OCI-LY1 (cell line): ENCODE measurements at regions not wholly inside any gene's neighbourhood (a gene's known extent, or its start where the extent isn't known, plus 50 kb on each side); places are given as distances from the start of the nearest gene placed in this dataset.

Source experiments
- H2AFZ ChIP-seq: fragments of 200-600 bp; sonication (generic), shearing (Covaris generic); 2 replicates; pipeline ENCODE4 v1.6.0; 2014; ENCODE audit warnings: antibody characterized with exemption, mild to moderate bottlenecking, low read length
- H3F3A ChIP-seq: fragments of 200-600 bp; sonication (generic), shearing (Covaris generic); 2 replicates; pipeline ENCODE4 v1.6.0; 2014; ENCODE audit warnings: mild to moderate bottlenecking, antibody characterized with exemption, low read length, moderate library complexity; ENCODE audit not compliant: insufficient read depth
- H3K27ac ChIP-seq: fragments of 200-600 bp; sonication (generic); 2 replicates; pipeline ENCODE4 v1.5.1; 2014; ENCODE audit warnings: low read length, mixed run types, mild to moderate bottlenecking, low read depth; ENCODE audit not compliant: poor library complexity, severe bottlenecking
- H3K27me3 ChIP-seq: fragments of 200-600 bp; sonication (generic); 2 replicates; pipeline ENCODE4 v1.6.0; 2014; ENCODE audit warnings: antibody characterized with exemption, mild to moderate bottlenecking, low read length, moderate library complexity; ENCODE audit not compliant: insufficient read depth
- H3K36me3 ChIP-seq: fragments of 200-600 bp; sonication (generic); 2 replicates; pipeline ENCODE4 v1.6.1; 2014; ENCODE audit warnings: mild to moderate bottlenecking, antibody characterized with exemption, low read length, moderate library complexity, mixed read lengths; ENCODE audit not compliant: insufficient read depth
- H3K4me1 ChIP-seq: fragments of 200-600 bp; sonication (generic); 2 replicates; pipeline ENCODE4 v1.5.1; 2014; ENCODE audit warnings: mild to moderate bottlenecking, low read length, moderate library complexity; ENCODE audit not compliant: insufficient read depth, severe bottlenecking
- H3K4me2 ChIP-seq: fragments of 200-600 bp; sonication (generic), shearing (Covaris generic); 2 replicates; pipeline ENCODE4 v1.6.1; 2014; ENCODE audit warnings: low read length
- H3K4me3 ChIP-seq: fragments of 200-600 bp; sonication (generic); 2 replicates; pipeline ENCODE4 v1.5.1; 2014; ENCODE audit warnings: low read length, low read depth, mild to moderate bottlenecking, mixed read lengths; ENCODE audit not compliant: poor library complexity, severe bottlenecking
- H3K79me2 ChIP-seq: fragments of 200-600 bp; shearing (Covaris generic); 2 replicates; pipeline ENCODE4 v1.6.1; 2016; ENCODE audit warnings: mixed run types, low read length, mixed read lengths; ENCODE audit not compliant: insufficient read depth
- H3K9ac ChIP-seq: fragments of 200-600 bp; sonication (generic), shearing (Covaris generic); 2 replicates; pipeline ENCODE4 v1.6.1; 2014; ENCODE audit warnings: mild to moderate bottlenecking, low read length, mixed read lengths
- H3K9me2 ChIP-seq: fragments of 200-600 bp; sonication (generic), shearing (Covaris generic); 2 replicates; pipeline ENCODE4 v1.6.1; 2014; ENCODE audit warnings: low read depth, mild to moderate bottlenecking, low read length, mixed read lengths
- H3K9me3 ChIP-seq: fragments of 200-600 bp; shearing (Covaris generic); 2 replicates; pipeline ENCODE4 v1.6.1; 2014; ENCODE audit warnings: low read length, mixed read lengths
- H4K20me1 ChIP-seq: fragments of 200-600 bp; sonication (generic), shearing (Covaris generic); 2 replicates; pipeline ENCODE4 v1.6.0; 2016; ENCODE audit warnings: mild to moderate bottlenecking, low read length; ENCODE audit not compliant: insufficient read depth
- CTCF ChIP-seq: fragments of 200-600 bp; sonication (generic), shearing (Covaris generic); IDR thresholded peaks from 2 replicates; pipeline ENCODE4 v1.5.1; 2017; ENCODE audit warnings: mild to moderate bottlenecking, antibody characterized with exemption, low read length, moderate library complexity, mixed read lengths
- EZH2 ChIP-seq: fragments of 200-600 bp; sonication (generic), shearing (Covaris generic); IDR thresholded peaks from 2 replicates; pipeline ENCODE4 v1.8.0; 2017; ENCODE audit warnings: borderline replicate concordance, mixed run types, mild to moderate bottlenecking, antibody characterized with exemption, low read length, moderate library complexity, mixed read lengths

GRCh38 chr11:121892131-121892681 is 223.8 kb downstream of the BLID start:
- H3K9me3 ChIP-seq = no peaks in the 10 kb centered on the region
- no peaks in the 10 kb centered on the region for H3K9me2 ChIP-seq
- H3K36me3 ChIP-seq = no peaks in the 10 kb centered on the region
- no peaks in the 10 kb centered on the region for H4K20me1 ChIP-seq
- no peak overlapping the region for H3K4me3 ChIP-seq
- no peak overlapping the region for H2AFZ ChIP-seq
- no peaks in the 10 kb centered on the region for H3K27me3 ChIP-seq
- H3K9ac ChIP-seq = no peak overlapping the region
- no peaks in the 10 kb centered on the region for H3K79me2 ChIP-seq
- H3K4me2 ChIP-seq = no peak overlapping the region
- H3F3A ChIP-seq = no peaks in the 10 kb centered on the region
- TF ChIP-seq EZH2 (no peak), CTCF (no peak)
- H3K27ac ChIP-seq = no peak overlapping the region
- H3K4me1 ChIP-seq = no peaks in the 10 kb centered on the region

GRCh38 chr11:121890946-121891515 is 225.0 kb downstream of the BLID start:
- H2AFZ ChIP-seq = no peak overlapping the region
- H3K27me3 ChIP-seq = no peaks in the 10 kb centered on the region
- no peaks in the 10 kb centered on the region for H3K9me3 ChIP-seq
- no peaks in the 10 kb centered on the region for H3K79me2 ChIP-seq
- H3K9ac ChIP-seq = no peak overlapping the region
- no peaks in the 10 kb centered on the region for H3K36me3 ChIP-seq
- H4K20me1 ChIP-seq = no peaks in the 10 kb centered on the region
- no peak overlapping the region for H3K4me3 ChIP-seq
- no peaks in the 10 kb centered on the region for H3F3A ChIP-seq
- no peak overlapping the region for H3K4me2 ChIP-seq
- no peak overlapping the region for H3K27ac ChIP-seq
- TF ChIP-seq CTCF = no peak
- no peak for TF ChIP-seq EZH2
- H3K4me1 ChIP-seq = no peaks in the 10 kb centered on the region
- no peaks in the 10 kb centered on the region for H3K9me2 ChIP-seq

GRCh38 chr11:121890377-121890776 is 225.6 kb downstream of the BLID start:
- H4K20me1 ChIP-seq = no peaks in the 10 kb centered on the region
- no peak overlapping the region for H3K4me2 ChIP-seq
- no peaks in the 10 kb centered on the region for H3K9me2 ChIP-seq
- TF ChIP-seq CTCF = no peak
- TF ChIP-seq EZH2 = no peak
- no peaks in the 10 kb centered on the region for H3K9me3 ChIP-seq
- no peak overlapping the region for H3K9ac ChIP-seq
- no peaks in the 10 kb centered on the region for H3K4me1 ChIP-seq
- H3K36me3 ChIP-seq = no peaks in the 10 kb centered on the region
- H3K4me3 ChIP-seq = no peak overlapping the region
- H3K79me2 ChIP-seq = no peaks in the 10 kb centered on the region
- H3F3A ChIP-seq = no peaks in the 10 kb centered on the region
- no peaks in the 10 kb centered on the region for H3K27me3 ChIP-seq
- no peak overlapping the region for H3K27ac ChIP-seq
- H2AFZ ChIP-seq = no peak overlapping the region
